GM12801 (cell line): ENCODE measurements at regions not wholly inside any gene's neighbourhood (a gene's known extent, or its start where the extent isn't known, plus 50 kb on each side); places are given as distances from the start of the nearest gene placed in this dataset.

ENCODE experiments used
- CTCF ChIP-seq: IDR thresholded peaks from one replicate; pipeline ENCODE4 v1.5.1; 2011; ENCODE audit warnings: control low read depth; ENCODE audit not compliant: insufficient read length; ENCODE audit errors: extremely low read depth

GRCh38 chr7:131189488-131189887, 138.2 kb upstream of the MKLN1 start:
- no peak for TF ChIP-seq CTCF

GRCh38 chr7:131190146-131190545, 137.5 kb upstream of the MKLN1 start:
- TF ChIP-seq CTCF = no peak

- no peak for TF ChIP-seq CTCF
Observed at GRCh38 chr7:131190581-131190980, 137.1 kb upstream of the MKLN1 start.

GRCh38 chr7:131194070-131194865, 133.4 kb upstream of the MKLN1 start:
- TF ChIP-seq CTCF = no peak

GRCh38 chr7:131196803-131197202, 130.9 kb upstream of the MKLN1 start:
- TF ChIP-seq CTCF = no peak

GRCh38 chr7:131197920-131198615, 129.6 kb upstream of the MKLN1 start:
- TF ChIP-seq CTCF = no peak

- no peak for TF ChIP-seq CTCF
Observed at GRCh38 chr7:131202451-131202850, 125.2 kb upstream of the MKLN1 start.
